SK-N-SH treated with all-trans-retinoic acid at 6 μM for 48 hours (cell line): ENCODE measurements at regions not wholly inside any gene's neighbourhood (a gene's known extent, or its start where the extent isn't known, plus 50 kb on each side); places are given as distances from the start of the nearest gene placed in this dataset.
A peak's percentile ranks its signal among the peaks of the same experiment; 100 is the strongest.

Experiments used
- ATAC-seq: fragments of 200-7000 bp; cut with Tn5 transposase; 3 replicates; pipeline ENCODE4 v1.9.1; 2020; ENCODE audit warnings: mild to moderate bottlenecking, moderate library complexity
- ARNTL ChIP-seq: fragments of 450-650 bp; formaldehyde crosslinking; IDR thresholded peaks from 2 replicates; pipeline ENCODE4 v1.5.0; 2020; ENCODE audit warnings: low read depth, mild to moderate bottlenecking, moderate library complexity, borderline replicate concordance
- BACH2 ChIP-seq: fragments of 250-450 bp; sonication (Bioruptor Pico); IDR thresholded peaks from 2 replicates; pipeline ENCODE4 v1.9.0; 2021; ENCODE audit warnings: mild to moderate bottlenecking, borderline replicate concordance
- CSDC2 ChIP-seq: fragments of 250-450 bp; sonication (Bioruptor Pico); IDR thresholded peaks from 2 replicates; pipeline ENCODE4 v1.5.0; 2020; ENCODE audit warnings: mild to moderate bottlenecking, moderate library complexity
- ESRRG ChIP-seq: fragments of 250-450 bp; sonication (Bioruptor Pico); IDR thresholded peaks from 2 replicates; pipeline ENCODE4 v1.6.1; 2021; ENCODE audit warnings: mild to moderate bottlenecking
- GLIS3 ChIP-seq: fragments of 250-450 bp; sonication (Bioruptor Pico); IDR thresholded peaks from 2 replicates; pipeline ENCODE4 v1.5.0; 2020; ENCODE audit warnings: mild to moderate bottlenecking, moderate library complexity
- ISL1 ChIP-seq: fragments of 250-450 bp; sonication (Bioruptor Pico); IDR thresholded peaks from 2 replicates; pipeline ENCODE4 v2.1.2; 2022; ENCODE audit warnings: mild to moderate bottlenecking, moderate library complexity
- OSR1 ChIP-seq: fragments of 250-450 bp; sonication (Bioruptor Pico); IDR thresholded peaks from 2 replicates; pipeline ENCODE4 v1.8.0; 2022; ENCODE audit warnings: moderate library complexity, mild to moderate bottlenecking, inconsistent platforms
- PPARA ChIP-seq: fragments of 250-450 bp; sonication (Bioruptor Pico); IDR thresholded peaks from 2 replicates; pipeline ENCODE4 v1.5.0; 2020; ENCODE audit warnings: mild to moderate bottlenecking, borderline replicate concordance
- RARB ChIP-seq: fragments of 250-450 bp; sonication (Bioruptor Pico); IDR thresholded peaks from 2 replicates; pipeline ENCODE4 v1.8.0; 2021; ENCODE audit warnings: mild to moderate bottlenecking, moderate library complexity
- SNAI2 ChIP-seq: fragments of 250-450 bp; sonication (Bioruptor Pico); IDR thresholded peaks from 2 replicates; pipeline ENCODE4 v1.5.0; 2020; ENCODE audit warnings: mild to moderate bottlenecking, moderate library complexity
- TOX ChIP-seq: fragments of 250-450 bp; sonication (Bioruptor Pico); IDR thresholded peaks from 2 replicates; pipeline ENCODE4 v1.8.0; 2021; ENCODE audit warnings: mild to moderate bottlenecking, moderate library complexity, borderline replicate concordance
- ZFP3 ChIP-seq: fragments of 250-450 bp; sonication (Bioruptor Pico); IDR thresholded peaks from 2 replicates; pipeline ENCODE4 v1.5.0; 2020; ENCODE audit warnings: mild to moderate bottlenecking, moderate library complexity
- ZFP30 ChIP-seq: fragments of 450-650 bp; formaldehyde crosslinking; IDR thresholded peaks from 2 replicates; pipeline ENCODE4 v1.5.0; 2022; ENCODE audit warnings: mild to moderate bottlenecking, moderate library complexity
- ZNF565 ChIP-seq: fragments of 450-650 bp; formaldehyde crosslinking; conservative IDR thresholded peaks from 2 replicates; pipeline ENCODE4 v1.5.0; 2020; ENCODE audit warnings: low read depth, mild to moderate bottlenecking, moderate library complexity
- ZNF8 ChIP-seq: fragments of 450-650 bp; formaldehyde crosslinking; IDR thresholded peaks from 2 replicates; pipeline ENCODE4 v1.5.0; 2020; ENCODE audit warnings: mild to moderate bottlenecking, moderate library complexity
- TF ChIP-seq, protein P1 (sequence below): fragments of 250-450 bp; sonication (Bioruptor Pico); IDR thresholded peaks from 2 replicates; pipeline ENCODE4 v1.5.1; 2020; ENCODE audit warnings: low read depth, mild to moderate bottlenecking, moderate library complexity
- TF ChIP-seq, protein P2 (sequence below): fragments of 250-450 bp; sonication (Bioruptor Pico); IDR thresholded peaks from 2 replicates; pipeline ENCODE4 v1.8.0; 2021; ENCODE audit warnings: low read depth, mild to moderate bottlenecking, moderate library complexity, borderline replicate concordance
- TF ChIP-seq, protein P3 (sequence below): fragments of 250-450 bp; sonication (Bioruptor Pico); IDR thresholded peaks from 2 replicates; pipeline ENCODE4 v1.5.1; 2021; ENCODE audit warnings: mild to moderate bottlenecking, moderate library complexity
- TF ChIP-seq, protein P4 (sequence below): fragments of 250-450 bp; sonication (Bioruptor Pico); IDR thresholded peaks from 2 replicates; pipeline ENCODE4 v1.8.0; 2020; ENCODE audit warnings: mild to moderate bottlenecking, moderate library complexity, borderline replicate concordance

DNA sequence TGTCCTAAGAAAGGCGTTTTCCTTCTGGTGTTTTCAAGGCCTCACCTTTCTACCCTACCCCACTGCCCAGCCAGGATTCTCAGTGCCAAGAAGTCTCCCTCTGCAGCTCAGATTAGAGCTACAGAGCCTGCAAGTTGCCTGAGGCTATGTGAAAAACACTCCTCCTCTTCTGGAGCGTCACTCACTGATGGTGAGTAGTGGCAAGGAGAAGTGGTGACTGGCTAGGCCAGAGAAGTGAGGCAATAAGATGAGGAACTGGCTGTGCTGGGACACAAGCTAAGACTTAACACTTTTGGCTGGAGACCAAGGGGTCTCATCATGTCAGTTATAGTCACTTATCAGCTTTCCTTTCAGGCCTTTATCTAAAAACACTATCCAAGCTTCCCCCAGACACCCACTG, 86.7 kb upstream of the PRKAR2B start:
- no peak for ATAC-seq
- TF ChIP-seq ISL1 (CRISPR knock-in tag) (no peak), BACH2 (CRISPR knock-in tag) (no peak), CSDC2 (CRISPR knock-in tag) (no peak), ARNTL (CRISPR knock-in tag) (no peak), PPARA (CRISPR knock-in tag) (no peak), RARB (CRISPR knock-in tag) (no peak), ZFP30 (CRISPR knock-in tag) (no peak), SNAI2 (no peak), OSR1 (CRISPR knock-in tag) (no peak), GLIS3 (no peak), ESRRG (no peak)
- TF ChIP-seq, protein P1, sequence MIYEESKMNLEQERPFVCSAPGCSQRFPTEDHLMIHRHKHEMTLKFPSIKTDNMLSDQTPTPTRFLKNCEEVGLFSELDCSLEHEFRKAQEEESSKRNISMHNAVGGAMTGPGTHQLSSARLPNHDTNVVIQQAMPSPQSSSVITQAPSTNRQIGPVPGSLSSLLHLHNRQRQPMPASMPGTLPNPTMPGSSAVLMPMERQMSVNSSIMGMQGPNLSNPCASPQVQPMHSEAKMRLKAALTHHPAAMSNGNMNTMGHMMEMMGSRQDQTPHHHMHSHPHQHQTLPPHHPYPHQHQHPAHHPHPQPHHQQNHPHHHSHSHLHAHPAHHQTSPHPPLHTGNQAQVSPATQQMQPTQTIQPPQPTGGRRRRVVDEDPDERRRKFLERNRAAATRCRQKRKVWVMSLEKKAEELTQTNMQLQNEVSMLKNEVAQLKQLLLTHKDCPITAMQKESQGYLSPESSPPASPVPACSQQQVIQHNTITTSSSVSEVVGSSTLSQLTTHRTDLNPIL (CRISPR knock-in tag) = no peak
- TF ChIP-seq, protein P2, sequence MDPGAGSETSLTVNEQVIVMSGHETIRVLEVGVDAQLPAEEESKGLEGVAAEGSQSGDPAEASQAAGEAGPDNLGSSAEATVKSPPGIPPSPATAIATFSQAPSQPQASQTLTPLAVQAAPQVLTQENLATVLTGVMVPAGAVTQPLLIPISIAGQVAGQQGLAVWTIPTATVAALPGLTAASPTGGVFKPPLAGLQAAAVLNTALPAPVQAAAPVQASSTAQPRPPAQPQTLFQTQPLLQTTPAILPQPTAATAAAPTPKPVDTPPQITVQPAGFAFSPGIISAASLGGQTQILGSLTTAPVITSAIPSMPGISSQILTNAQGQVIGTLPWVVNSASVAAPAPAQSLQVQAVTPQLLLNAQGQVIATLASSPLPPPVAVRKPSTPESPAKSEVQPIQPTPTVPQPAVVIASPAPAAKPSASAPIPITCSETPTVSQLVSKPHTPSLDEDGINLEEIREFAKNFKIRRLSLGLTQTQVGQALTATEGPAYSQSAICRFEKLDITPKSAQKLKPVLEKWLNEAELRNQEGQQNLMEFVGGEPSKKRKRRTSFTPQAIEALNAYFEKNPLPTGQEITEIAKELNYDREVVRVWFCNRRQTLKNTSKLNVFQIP (CRISPR knock-in tag) = no peak
- TF ChIP-seq, protein P3, sequence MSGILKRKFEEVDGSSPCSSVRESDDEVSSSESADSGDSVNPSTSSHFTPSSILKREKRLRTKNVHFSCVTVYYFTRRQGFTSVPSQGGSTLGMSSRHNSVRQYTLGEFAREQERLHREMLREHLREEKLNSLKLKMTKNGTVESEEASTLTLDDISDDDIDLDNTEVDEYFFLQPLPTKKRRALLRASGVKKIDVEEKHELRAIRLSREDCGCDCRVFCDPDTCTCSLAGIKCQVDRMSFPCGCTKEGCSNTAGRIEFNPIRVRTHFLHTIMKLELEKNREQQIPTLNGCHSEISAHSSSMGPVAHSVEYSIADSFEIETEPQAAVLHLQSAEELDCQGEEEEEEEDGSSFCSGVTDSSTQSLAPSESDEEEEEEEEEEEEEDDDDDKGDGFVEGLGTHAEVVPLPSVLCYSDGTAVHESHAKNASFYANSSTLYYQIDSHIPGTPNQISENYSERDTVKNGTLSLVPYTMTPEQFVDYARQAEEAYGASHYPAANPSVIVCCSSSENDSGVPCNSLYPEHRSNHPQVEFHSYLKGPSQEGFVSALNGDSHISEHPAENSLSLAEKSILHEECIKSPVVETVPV (CRISPR knock-in tag) = no peak
- TF ChIP-seq, all 23 proteins: peak for 0

DNA sequence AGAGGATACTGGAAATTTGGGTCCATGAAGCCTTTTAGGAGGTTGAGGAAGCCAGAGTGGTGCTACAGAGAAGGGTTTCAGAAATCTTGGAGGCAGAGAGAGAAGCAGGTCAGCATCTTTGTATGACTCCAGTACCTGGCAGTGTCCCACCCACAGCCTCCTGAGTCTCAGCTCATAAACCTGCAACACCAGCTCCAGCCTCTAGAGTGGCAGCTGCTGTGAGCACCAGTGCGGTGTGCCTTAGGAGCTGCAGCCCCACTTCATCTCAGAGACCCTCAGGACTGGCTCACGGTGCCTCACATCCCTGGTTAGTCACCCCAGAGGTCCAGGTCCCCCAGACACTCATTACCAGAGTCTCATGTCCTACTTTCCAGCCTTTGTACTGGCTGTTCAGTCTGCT, 84.8 kb upstream of the PRKAR2B start:
- ATAC-seq = peak; percentile 88
- TF ChIP-seq GLIS3 (no peak), RARB (CRISPR knock-in tag) (no peak), ZNF565 (CRISPR knock-in tag) (no peak), PPARA (CRISPR knock-in tag) (no peak), ARNTL (CRISPR knock-in tag) (no peak), ESRRG (no peak), BACH2 (CRISPR knock-in tag) (no peak), CSDC2 (CRISPR knock-in tag) (no peak), ISL1 (CRISPR knock-in tag) (no peak), ZFP3 (CRISPR knock-in tag) (no peak), TOX (CRISPR knock-in tag) (no peak), OSR1 (CRISPR knock-in tag) (no peak)
- TF ChIP-seq, protein P4, sequence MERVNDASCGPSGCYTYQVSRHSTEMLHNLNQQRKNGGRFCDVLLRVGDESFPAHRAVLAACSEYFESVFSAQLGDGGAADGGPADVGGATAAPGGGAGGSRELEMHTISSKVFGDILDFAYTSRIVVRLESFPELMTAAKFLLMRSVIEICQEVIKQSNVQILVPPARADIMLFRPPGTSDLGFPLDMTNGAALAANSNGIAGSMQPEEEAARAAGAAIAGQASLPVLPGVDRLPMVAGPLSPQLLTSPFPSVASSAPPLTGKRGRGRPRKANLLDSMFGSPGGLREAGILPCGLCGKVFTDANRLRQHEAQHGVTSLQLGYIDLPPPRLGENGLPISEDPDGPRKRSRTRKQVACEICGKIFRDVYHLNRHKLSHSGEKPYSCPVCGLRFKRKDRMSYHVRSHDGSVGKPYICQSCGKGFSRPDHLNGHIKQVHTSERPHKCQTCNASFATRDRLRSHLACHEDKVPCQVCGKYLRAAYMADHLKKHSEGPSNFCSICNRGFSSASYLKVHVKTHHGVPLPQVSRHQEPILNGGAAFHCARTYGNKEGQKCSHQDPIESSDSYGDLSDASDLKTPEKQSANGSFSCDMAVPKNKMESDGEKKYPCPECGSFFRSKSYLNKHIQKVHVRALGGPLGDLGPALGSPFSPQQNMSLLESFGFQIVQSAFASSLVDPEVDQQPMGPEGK (CRISPR knock-in tag) = no peak

DNA sequence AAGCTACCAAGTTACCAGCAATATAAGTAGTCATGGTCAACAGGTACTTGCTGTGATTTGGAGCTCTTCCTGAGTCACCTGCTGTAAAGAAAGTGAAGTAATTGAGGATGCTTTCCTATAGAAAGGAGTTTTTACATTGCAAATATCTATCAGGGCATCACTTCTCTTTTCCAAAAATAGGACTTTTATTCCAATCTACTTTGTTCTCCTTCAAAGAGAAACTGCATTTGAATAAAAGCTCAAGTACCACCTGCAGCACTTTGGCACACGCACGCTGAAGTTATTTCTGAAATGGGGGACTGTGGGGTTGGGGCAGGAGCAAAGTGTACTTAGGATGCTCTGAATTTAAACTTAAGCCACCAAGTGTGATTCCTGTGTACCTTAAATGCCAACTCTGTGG, 81.8 kb upstream of the PRKAR2B start:
- TF ChIP-seq GLIS3 (no peak), ZNF565 (CRISPR knock-in tag) (no peak), ZNF8 (no peak), CSDC2 (CRISPR knock-in tag) (no peak)
- TF ChIP-seq, protein P3 (CRISPR knock-in tag) = no peak
- TF ChIP-seq, protein P1 (CRISPR knock-in tag) = no peak
- no peak for ATAC-seq
